HEK293 (cell line): ENCODE measurements at regions not wholly inside any gene's neighbourhood (a gene's known extent, or its start where the extent isn't known, plus 50 kb on each side); places are given as distances from the start of the nearest gene placed in this dataset.

ENCODE experiments used
- CTCF ChIA-PET: fragments of 350-600 bp; formaldehyde crosslinking; extraction: SDS; loops from one replicate; lab custom pipeline; 2021; ENCODE audit warnings: antibody characterized with exemption; lab: Yijun Ruan, JAX
- POLR2A ChIA-PET: fragments of 300-600 bp; formaldehyde crosslinking; extraction: SDS; loops from one replicate; lab custom pipeline; 2020; ENCODE audit warnings: antibody characterized with exemption, inconsistent platforms; lab: Yijun Ruan, JAX
- H3K27ac ChIP-seq: fragments of 200-500 bp; sonication (Bioruptor generic); 2 replicates; pipeline ENCODE4 v1.5.1; 2014; ENCODE audit warnings: low read depth, low read length, control low read depth, inconsistent platforms; ENCODE audit errors: extremely low read depth
- H3K36me3 ChIP-seq, 2 experiments: fragments of 200-500 bp in 1 of 2; sonication (Bioruptor generic) in 1 of 2; 1 replicate in 1 of 2; 2 replicates in 1 of 2; pipeline ENCODE4 v1.5.1; 2014 to 2017; ENCODE audit warnings: inconsistent platforms in 2 of 2, low read length in 2 of 2; ENCODE audit not compliant: control insufficient read depth in 2 of 2, insufficient read depth in 1 of 2
- H3K4me1 ChIP-seq: fragments of 200-500 bp; sonication (Bioruptor generic); 2 replicates; pipeline ENCODE4 v1.5.1; 2014; ENCODE audit warnings: mild to moderate bottlenecking, low read length, inconsistent platforms; ENCODE audit not compliant: control insufficient read depth, insufficient read depth
- H3K4me3 ChIP-seq: 2 replicates; pipeline ENCODE4 v1.5.1; 2011; ENCODE audit warnings: low read depth, mild to moderate bottlenecking, control low read depth, low read length, moderate library complexity
- H3K9me3 ChIP-seq: fragments of 200-500 bp; sonication (Bioruptor generic); 2 replicates; pipeline ENCODE4 v1.5.1; 2014; ENCODE audit warnings: low read depth, low read length, inconsistent platforms; ENCODE audit not compliant: control insufficient read depth, insufficient read depth
- GFI1B ChIP-seq: fragments of 450-650 bp; formaldehyde crosslinking; IDR thresholded peaks from 2 replicates; pipeline ENCODE4 v1.5.1; 2016; ENCODE audit warnings: missing biosample characterization, missing genetic modification characterization
- HOXA7 ChIP-seq: sonication (generic); formaldehyde crosslinking; IDR thresholded peaks from 2 replicates; pipeline ENCODE4 v1.8.1; 2022; ENCODE audit warnings: missing genetic modification reagents, borderline replicate concordance
- KLF1 ChIP-seq: fragments of 450-650 bp; formaldehyde crosslinking; IDR thresholded peaks from 2 replicates; pipeline ENCODE4 v1.5.1; 2016; ENCODE audit warnings: missing biosample characterization, missing genetic modification characterization
- ZFP69B ChIP-seq: fragments of 450-650 bp; formaldehyde crosslinking; IDR thresholded peaks from 2 replicates; pipeline ENCODE4 v1.5.1; 2016; ENCODE audit warnings: missing biosample characterization, missing genetic modification characterization
- ZNF280D ChIP-seq: fragments of 450-650 bp; formaldehyde crosslinking; IDR thresholded peaks from 2 replicates; pipeline ENCODE4 v1.5.1; 2016; ENCODE audit warnings: missing biosample characterization, missing genetic modification characterization
- ZNF366 ChIP-seq: fragments of 450-650 bp; formaldehyde crosslinking; conservative IDR thresholded peaks from 2 replicates; pipeline ENCODE4 v1.5.1; 2016; ENCODE audit warnings: missing biosample characterization, missing genetic modification characterization
- ZNF548 ChIP-seq: fragments of 450-650 bp; formaldehyde crosslinking; IDR thresholded peaks from 2 replicates; pipeline ENCODE4 v1.5.1; 2016; ENCODE audit warnings: missing biosample characterization, missing genetic modification characterization
- ZNF549 ChIP-seq: fragments of 450-650 bp; IDR thresholded peaks from 2 replicates; pipeline ENCODE4 v1.5.1; 2018; ENCODE audit warnings: missing biosample characterization, missing genetic modification characterization, mild to moderate bottlenecking, inconsistent platforms, moderate library complexity
- ZNF670 ChIP-seq: fragments of 450-650 bp; formaldehyde crosslinking; IDR thresholded peaks from 2 replicates; pipeline ENCODE4 v1.5.1; 2016; ENCODE audit warnings: missing biosample characterization, missing genetic modification characterization, low read depth
- ZSCAN4 ChIP-seq: fragments of 450-650 bp; formaldehyde crosslinking; IDR thresholded peaks from 2 replicates; pipeline ENCODE4 v1.5.1; 2017; ENCODE audit warnings: missing biosample characterization, missing genetic modification characterization
- TF ChIP-seq, protein P1 (sequence below): fragments of 450-650 bp; formaldehyde crosslinking; IDR thresholded peaks from 2 replicates; pipeline ENCODE4 v1.5.1; 2016; ENCODE audit warnings: missing biosample characterization, missing genetic modification characterization, borderline replicate concordance
- TF ChIP-seq, protein P2 (sequence below): fragments of 450-650 bp; IDR thresholded peaks from 2 replicates; pipeline ENCODE4 v1.5.1; 2018; ENCODE audit warnings: missing biosample characterization, missing genetic modification characterization

GRCh38 chr14:45787167-45787566 lies 534.2 kb upstream of the MIS18BP1 start (continued):
- TF ChIP-seq KLF1 (tag by site-specific recombination) (no peak), GFI1B (tag by site-specific recombination) (no peak)

GRCh38 chr14:45786266-45786665 lies 533.3 kb upstream of the MIS18BP1 start:
- no peaks in the 10 kb centered on the region for H3K9me3 ChIP-seq

More at GRCh38 chr14:45786266-45786665, 533.3 kb upstream of the MIS18BP1 start:
- CTCF ChIA-PET, result no interaction called here
- TF ChIP-seq ZNF548 (tag by site-specific recombination), result no peak
- TF ChIP-seq ZFP69B (tag by site-specific recombination), result no peak
- TF ChIP-seq, protein P1, sequence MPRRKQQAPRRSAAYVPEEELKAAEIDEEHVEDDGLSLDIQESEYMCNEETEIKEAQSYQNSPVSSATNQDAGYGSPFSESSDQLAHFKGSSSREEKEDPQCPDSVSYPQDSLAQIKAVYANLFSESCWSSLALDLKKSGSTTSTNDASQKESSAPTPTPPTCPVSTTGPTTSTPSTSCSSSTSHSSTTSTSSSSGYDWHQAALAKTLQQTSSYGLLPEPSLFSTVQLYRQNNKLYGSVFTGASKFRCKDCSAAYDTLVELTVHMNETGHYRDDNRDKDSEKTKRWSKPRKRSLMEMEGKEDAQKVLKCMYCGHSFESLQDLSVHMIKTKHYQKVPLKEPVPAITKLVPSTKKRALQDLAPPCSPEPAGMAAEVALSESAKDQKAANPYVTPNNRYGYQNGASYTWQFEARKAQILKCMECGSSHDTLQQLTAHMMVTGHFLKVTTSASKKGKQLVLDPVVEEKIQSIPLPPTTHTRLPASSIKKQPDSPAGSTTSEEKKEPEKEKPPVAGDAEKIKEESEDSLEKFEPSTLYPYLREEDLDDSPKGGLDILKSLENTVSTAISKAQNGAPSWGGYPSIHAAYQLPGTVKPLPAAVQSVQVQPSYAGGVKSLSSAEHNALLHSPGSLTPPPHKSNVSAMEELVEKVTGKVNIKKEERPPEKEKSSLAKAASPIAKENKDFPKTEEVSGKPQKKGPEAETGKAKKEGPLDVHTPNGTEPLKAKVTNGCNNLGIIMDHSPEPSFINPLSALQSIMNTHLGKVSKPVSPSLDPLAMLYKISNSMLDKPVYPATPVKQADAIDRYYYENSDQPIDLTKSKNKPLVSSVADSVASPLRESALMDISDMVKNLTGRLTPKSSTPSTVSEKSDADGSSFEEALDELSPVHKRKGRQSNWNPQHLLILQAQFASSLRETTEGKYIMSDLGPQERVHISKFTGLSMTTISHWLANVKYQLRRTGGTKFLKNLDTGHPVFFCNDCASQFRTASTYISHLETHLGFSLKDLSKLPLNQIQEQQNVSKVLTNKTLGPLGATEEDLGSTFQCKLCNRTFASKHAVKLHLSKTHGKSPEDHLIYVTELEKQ, result no peak
- TF ChIP-seq ZNF670 (tag by site-specific recombination), result no peak
- TF ChIP-seq ZNF280D, result no peak
- TF ChIP-seq, protein P2, sequence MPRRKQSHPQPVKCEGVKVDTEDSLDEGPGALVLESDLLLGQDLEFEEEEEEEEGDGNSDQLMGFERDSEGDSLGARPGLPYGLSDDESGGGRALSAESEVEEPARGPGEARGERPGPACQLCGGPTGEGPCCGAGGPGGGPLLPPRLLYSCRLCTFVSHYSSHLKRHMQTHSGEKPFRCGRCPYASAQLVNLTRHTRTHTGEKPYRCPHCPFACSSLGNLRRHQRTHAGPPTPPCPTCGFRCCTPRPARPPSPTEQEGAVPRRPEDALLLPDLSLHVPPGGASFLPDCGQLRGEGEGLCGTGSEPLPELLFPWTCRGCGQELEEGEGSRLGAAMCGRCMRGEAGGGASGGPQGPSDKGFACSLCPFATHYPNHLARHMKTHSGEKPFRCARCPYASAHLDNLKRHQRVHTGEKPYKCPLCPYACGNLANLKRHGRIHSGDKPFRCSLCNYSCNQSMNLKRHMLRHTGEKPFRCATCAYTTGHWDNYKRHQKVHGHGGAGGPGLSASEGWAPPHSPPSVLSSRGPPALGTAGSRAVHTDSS (tag by site-specific recombination), result no peak
- no peak for TF ChIP-seq ZSCAN4 (tag by site-specific recombination)
- TF ChIP-seq HOXA7 (CRISPR knock-in tag), result no peak
- no peak for TF ChIP-seq ZNF549 (tag by site-specific recombination)
- TF ChIP-seq ZNF366 (tag by site-specific recombination), result no peak
- TF ChIP-seq, all 188 proteins: peak for 0
- H3K4me1 ChIP-seq, result no peaks in the 10 kb centered on the region
- no peaks in the 10 kb centered on the region for H3K36me3 ChIP-seq
- H3K27ac ChIP-seq, result no peak overlapping the region
- no peak overlapping the region for H3K4me3 ChIP-seq
- POLR2A ChIA-PET, result no interaction called here
